GM19438 (cell line): ENCODE measurements at regions not wholly inside any gene's neighbourhood (a gene's known extent, or its start where the extent isn't known, plus 50 kb on each side); places are given as distances from the start of the nearest gene placed in this dataset.
A peak's percentile ranks its signal among the peaks of the same experiment; 100 is the strongest.

Source experiments
- ATAC-seq: cut with Tn5 transposase; IDR thresholded peaks from one replicate; pipeline ENCODE4 v1.9.1; 2021; ENCODE audit warnings: low read depth; ENCODE audit not compliant: unreplicated experiment

DNA sequence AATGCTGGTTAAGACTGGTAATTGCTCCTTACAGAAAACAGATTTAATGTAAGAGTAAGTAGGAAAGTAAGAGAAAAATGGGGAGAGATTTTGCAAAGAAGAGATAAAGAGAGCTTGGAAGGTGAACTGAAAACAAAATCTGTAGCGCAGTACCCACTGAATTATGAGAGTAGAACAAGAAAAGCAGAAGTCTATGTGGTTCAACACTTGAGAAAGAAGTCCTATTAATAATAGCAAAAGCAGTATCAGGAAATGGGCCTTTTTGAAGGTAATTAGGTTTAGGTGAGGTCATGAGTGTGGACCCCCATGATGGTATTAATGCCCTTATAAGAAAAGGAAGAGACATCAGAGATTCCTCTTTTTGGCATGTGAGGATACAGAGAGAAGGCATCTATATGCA lies 460.6 kb downstream of the CETN3 start:
- ATAC-seq, result no peak

DNA sequence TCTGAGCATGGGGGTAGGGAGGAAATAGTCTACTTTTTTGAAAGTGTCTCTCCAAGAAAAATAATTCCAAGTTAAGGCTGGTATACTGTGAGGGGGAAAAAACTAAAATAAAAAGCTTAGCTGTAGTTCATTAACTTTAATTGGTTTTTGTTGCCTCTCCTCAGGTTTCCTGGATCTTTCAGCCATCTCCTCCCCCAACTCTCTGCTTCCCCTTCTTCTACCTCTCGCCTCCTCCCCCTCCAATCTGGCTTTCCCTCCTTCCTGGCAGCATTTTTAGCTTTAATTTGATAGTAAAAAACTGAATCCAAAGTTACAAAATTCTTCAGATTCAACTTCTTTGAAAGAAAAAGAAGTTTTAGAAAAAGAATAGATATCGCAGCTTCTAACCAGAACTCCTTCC lies 462.6 kb downstream of the CETN3 start:
- ATAC-seq, result no peak

DNA sequence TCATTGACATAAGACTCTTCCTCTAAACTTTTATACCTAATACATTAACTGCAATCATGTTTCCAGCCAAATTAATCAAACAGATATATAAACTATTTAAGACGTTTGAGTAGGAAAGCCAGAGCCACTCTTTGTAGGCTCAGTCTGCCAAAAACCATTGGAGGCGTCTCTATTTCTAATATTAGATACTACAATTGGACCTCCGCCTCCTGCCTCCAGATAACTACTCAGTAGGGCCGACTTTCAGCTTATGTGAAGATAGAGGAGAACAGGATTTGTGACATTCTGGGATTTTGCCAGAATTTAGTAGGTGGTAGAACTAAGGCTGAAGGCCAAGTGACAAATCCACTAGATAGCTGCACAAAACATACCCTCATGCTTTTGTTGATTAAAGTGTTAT lies 463.0 kb downstream of the CETN3 start:
- no peak for ATAC-seq

DNA sequence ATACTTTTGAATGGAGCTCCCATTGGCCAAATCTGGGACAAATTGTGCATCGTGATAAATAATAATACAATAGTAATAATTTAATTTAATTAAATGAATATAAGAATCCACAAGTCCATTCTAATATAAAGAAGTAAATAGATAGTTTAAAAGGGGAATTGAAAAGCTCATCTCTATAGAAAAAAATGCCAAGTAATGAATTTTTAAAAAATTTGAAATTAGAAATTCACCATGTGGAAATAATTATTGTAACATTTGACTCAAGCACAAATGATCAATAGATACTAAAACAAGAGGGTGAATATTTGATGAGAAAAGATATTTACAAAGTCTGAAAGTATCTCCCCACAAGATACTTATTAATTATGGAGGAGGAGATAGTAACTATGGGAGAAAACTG lies 467.4 kb downstream of the CETN3 start:
- ATAC-seq, result no peak

DNA sequence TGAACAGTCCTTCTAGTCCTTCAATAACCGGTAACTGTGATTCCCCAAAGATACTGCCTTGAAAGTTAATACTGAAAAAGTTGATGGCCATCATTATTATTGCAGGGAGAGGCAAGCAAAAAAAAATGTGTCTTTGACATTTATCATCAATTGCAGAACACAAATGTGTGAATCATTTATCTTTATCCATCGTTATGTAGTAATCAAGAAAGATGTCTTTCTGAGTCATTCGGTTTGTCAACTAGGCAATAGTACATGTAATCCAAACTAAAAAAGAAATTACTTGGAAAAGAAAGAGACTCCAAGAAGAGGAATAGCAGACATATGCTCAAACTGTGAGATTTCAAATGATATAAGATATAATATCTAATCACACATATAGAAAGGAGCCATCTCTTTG lies 473.0 kb downstream of the CETN3 start:
- no peak for ATAC-seq

DNA sequence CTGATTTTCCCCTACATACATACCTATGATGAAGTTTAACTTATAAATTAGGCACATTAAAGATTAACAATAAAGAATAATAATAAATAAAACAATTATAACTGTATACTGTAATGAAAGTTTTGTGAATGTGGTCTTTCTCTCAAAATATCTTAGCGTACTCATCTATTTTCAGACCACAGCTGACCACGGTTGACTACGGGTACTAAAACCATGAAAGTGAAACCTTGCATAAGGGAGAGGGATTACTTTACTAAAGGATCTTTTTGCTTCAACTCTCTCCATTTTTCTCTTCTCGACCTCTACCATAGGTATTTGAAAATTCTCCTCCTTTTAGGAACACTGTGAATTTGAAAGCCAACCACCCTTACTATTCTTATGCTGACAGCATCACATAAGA lies 475.5 kb downstream of the CETN3 start:
- ATAC-seq, result peak; percentile 48

DNA sequence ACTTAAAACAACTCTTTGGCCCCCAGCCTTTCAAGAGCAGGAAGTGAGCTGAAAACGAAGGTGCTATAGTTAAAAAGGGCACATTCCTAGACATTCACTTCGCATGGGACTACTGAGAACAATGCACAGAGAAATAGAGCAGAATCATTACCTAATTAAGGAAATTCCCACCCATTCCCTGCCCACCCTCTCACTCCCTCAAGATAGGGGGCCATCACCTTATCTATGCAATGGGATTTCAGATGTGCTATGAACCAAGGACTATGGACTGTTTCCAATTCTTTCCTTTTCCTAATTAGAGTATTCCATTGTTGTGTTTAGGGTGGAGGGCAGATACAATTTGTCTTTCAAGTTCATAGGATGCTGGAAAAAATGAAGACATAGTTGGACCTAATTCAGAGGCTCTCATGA lies 476.8 kb downstream of the CETN3 start:
- ATAC-seq, result no peak

DNA sequence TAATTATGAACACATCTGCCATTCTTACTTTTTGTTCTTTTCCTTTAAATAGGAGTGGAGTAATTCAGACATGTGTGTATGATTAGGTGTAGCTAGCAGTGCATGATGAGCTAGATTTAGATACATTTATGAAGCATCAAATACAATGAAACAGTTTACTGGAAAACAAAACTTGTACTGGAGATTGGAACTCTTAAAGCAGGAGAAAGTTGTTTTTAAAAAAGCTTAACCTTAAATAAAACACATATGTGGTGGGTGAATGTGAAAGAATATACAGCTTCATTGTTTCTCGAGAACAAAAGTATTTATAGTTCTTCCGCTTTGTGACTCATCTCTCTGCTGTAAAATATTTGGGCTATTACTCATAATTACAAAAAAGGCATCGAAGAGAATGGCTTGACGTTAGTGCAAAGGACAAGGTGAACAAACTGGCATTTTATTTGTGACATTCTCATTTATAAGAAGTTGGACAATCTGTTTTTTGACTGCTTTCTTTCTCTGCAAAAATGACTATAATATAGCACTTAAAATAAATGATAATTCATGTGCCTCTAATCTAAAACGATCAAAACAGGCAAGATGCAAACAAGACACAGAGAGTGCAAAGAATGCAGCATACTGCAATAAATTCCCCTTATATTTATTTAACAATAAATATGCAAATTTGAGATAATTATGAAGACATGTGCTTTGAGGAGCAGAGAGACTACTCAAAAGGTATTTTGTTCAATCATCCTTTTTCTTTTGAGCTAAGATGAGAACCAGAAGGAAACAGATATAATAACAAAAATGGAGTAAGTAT lies 478.8 kb downstream of the CETN3 start:
- peak; percentile 65 for ATAC-seq

DNA sequence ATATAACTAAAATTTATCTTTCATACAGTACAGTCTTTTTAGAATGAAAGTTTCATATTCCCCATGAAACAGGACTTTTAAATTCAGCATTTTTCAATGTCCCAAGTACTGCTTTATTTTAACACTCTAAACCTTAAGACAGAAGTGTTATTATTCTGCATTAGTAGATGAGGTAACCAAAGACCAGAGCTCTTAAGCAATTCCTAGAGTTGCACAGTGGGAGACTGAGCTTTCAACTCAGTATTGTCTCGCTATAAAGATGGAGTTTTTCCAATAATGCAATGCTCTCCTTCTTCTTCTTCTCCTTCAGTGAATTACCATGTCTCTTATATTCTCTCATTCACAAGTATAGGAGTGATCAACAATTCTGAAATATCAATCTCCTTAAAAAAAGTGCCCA lies 479.7 kb downstream of the CETN3 start:
- ATAC-seq, result no peak

DNA sequence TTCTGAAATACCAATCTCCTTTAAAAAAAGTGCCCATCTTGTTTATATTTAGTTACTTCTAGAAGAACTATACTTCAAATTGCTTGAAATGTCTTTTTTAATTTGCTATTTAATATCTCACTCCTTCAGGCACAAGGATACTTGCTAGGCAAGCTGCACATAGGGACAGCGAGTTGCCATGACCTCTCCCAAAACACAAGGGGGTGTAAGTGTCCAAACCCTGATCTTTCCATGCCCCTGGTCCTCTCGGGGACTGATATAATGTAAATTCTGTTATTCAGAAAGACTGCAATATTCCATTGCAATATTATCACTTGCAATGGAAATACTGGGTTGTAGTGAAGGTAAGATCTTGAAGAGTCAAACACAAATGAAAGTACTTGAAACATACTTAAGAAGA lies 480.4 kb downstream of the CETN3 start:
- ATAC-seq, result no peak

DNA sequence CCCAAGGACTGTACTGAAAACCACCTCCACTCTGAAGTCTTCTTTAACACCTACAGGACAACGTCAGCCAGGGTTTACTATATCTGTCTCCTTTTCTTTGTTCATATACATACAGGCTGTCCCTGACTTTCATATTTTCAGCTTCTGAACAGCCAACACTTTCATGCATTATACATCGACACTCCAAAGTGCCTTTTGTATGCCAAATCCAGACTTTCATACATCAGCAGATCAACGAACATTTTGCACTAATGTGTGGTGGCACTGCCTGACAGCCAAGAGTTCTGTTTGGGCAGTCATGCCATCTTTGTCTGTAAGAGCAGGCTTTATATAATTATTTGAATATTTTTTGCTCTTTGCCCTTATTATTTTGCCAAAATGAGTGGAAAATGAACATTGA lies 487.4 kb downstream of the CETN3 start:
- ATAC-seq, result no peak

DNA sequence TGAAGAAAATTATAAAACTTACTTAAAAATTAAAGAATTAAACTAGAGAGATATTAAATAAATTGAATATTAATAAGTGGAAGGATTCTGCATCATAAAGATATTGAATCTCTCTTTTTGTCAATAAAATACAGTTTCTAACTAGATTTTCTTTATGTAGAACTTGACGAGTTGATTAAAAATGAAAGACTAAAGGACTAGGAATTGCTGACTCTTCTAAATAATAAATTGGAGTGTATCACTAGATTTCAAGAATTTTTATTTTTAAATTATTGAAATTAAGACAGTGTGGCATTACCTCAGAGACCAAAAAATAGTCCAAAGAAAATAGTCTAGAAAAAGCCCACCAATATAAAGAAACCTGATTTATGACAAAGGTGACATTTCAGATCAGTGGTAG lies 492.4 kb downstream of the CETN3 start:
- ATAC-seq, result no peak

DNA sequence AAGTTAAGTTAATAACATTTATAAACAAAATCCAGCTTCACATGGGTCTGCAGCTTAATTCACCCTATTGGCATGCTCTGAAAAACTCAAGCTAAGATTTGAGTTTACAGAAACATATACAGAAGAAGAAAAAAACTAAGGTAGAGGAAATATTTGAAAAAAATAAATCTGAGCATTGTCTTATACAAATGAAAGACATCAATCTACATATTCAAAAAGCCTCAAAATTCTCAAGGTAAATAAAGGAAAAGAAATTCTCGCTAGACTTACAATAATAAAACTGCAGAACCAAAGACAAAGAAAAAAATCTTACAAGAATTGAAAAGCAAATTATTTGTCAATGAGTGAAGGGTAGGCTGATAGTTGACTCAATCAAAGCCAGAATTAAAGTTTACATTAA lies 493.4 kb downstream of the CETN3 start:
- ATAC-seq, result no peak

DNA sequence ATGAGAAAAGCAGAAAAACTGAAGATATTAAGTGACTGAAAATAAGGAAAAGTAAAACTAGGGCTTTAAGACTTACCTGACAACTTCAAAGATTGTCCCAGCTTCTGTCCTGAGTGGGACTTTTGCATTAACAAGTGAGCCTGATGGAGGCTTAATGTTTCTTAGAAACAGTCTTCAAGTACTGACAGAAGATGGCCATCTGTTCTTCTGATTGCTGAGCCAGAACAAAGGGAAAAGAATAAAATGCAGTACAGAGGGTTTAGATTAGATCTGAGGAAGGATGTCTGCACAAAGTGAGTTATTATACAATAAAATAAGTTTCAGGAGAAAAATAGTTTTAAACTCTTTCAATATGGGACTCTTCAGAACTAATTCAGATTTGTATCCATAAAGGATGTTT lies 500.7 kb downstream of the CETN3 start:
- no peak for ATAC-seq

DNA sequence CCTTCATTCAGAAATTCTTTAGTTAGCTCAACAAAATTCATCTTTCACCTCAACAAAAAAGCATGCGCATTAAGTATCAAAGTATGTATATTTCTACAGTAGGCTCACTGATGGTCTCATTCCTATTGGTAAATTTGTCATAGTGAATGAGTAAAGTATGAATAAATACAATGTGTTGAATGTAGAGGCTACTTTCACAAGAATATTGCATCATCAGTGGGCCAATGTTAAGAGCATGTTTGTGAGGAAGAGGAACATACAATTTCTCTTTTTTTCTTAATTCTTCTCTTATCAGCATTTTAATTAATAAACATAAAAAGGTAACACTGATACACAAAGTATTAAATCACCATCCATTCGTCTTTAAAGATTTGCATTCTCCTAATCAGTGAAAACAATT lies 505.1 kb downstream of the CETN3 start:
- no peak for ATAC-seq

DNA sequence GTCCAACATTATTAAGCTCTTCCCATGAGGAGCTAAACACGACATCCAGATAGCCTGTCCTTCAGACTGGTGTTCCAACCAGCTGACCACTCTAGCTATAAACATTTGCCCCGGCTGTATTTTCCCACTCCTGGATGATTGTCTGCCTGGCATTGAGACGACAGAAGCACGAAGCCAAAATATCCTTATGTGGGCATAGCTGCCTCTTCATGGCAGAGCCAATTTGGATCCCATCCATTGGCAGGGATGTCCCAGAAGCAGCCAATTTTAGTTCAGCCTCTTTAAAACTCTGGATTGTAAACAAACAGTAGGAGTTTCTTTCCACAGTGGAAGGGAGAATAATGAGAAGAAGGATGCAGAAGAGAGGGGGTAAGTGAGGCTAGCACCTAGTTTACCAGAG lies 507.6 kb downstream of the CETN3 start:
- no peak for ATAC-seq

DNA sequence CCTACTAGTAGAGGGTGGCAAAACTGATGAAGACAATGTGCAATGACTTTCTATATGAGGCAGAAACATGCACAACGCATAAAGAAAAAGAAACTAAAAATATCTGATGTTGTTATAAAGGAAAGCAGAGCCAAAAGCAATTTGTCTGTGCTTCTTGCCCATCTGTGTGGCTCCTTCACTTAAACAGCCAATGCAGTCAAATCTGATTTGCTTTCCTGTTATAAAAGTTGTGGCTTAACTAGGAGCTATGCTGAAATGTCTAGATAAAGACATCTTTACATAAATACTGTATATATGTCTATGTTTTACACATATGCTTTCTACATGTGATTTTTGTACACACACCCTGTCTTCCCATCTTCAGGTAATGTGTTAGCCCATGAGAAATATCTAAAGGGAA lies 508.2 kb downstream of the CETN3 start:
- ATAC-seq, result no peak

DNA sequence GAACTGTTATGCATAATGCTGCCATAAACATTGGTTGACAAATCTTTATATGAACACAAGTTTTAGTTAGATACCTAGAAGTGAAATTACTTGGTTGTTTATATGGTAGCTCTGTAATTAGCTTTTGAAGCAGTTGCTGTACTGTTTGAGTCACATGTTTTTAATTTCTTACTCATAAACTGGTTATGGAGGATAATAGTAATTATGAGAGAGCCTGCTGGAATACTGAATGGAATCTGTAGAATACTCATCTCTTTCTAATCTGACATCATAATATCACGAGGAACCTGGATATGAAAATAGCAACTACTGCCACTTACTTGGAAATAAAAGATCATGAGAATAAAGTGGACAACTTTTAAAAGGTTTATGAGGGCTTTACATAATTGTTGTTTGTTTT lies 509.2 kb downstream of the CETN3 start:
- ATAC-seq, result no peak

DNA sequence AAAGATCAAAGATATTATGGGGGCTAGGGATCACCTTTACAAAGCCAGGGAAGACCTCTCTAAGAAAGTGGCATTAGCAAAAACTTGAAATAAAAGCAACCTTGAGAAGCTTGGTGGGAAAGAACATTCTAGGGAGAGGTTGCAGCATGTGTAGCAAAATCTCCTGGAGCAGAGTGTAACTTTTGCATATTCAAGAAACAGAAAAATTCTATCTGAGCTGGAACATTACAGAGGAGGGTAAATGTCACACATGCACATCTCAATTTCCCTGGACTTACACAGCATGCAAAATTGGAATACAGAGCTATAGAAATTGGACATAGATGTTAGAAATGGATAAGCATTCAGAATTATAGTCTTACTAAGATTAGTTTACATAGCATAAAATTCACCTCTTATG lies 510.0 kb downstream of the CETN3 start:
- no peak for ATAC-seq

DNA sequence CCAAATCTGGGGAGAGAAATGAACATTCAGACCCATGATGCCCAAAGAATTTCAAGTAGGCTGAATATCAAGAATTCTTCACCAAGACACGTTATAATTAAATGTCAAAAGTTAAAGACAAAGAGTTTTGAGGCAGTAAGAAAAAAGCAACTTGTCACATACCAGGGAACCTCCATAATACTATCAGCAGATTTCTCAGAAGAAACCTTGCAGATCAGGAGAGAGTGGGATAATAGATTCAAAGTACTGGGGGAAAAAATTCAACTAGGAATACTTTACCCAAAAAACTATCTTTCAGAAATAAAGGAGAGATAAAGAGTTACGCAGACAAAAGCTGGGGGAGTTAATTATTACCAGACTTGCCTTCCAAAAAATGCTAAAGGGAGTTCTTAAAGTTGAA lies 516.0 kb downstream of the CETN3 start:
- no peak for ATAC-seq

DNA sequence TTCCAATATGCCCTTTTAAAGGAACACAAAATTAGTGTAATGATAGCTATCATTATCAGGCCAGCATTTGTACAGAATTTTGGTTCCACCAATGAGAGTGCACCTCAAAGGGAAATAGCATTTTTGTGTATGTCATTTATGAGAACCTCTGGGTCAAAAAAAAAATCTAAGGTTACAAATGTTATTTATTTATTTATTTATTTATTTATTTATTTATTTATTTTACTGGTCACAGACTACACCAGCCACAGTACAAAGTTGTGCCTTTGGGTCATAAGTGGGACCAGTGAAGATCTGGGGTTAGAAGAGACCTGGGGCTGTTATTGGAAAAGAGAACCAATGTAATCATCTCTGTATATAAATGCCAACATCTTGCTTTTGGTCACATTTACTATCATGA lies 523.9 kb downstream of the CETN3 start:
- ATAC-seq, result no peak

DNA sequence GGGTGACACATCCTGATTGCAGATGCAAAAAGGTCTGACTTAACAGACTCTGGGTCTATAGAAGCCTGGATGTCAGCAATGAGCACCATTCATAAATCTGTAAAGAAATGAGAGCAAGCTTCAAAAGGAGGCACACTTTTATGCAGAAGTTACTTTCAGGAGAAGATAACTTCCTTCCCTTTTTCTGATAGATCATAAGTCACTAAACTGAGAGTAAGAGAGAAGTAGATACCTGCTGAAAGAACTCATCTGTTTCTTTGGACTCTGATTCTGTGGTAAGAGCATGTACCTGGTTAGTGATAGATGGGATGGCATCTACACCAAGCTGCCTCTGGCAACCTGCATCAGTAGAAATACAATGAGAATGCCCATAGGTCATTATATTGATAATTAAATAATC lies 525.6 kb downstream of the CETN3 start:
- no peak for ATAC-seq
